ENCODE measurements at regions not wholly inside any gene's neighbourhood (a gene's known extent, or its start where the extent isn't known, plus 50 kb on each side); places are given as distances from the start of the nearest gene placed in this dataset.

- DNase-seq (ENCODE audit: low read depth): no peak
Observed at GRCh38 chr2:136572335-136572734, 193.0 kb upstream of the THSD7B start.

- no peak for DNase-seq (ENCODE audit: low read depth)
Observed at GRCh38 chr2:136557203-136557602, 208.1 kb upstream of the THSD7B start.

DNA sequence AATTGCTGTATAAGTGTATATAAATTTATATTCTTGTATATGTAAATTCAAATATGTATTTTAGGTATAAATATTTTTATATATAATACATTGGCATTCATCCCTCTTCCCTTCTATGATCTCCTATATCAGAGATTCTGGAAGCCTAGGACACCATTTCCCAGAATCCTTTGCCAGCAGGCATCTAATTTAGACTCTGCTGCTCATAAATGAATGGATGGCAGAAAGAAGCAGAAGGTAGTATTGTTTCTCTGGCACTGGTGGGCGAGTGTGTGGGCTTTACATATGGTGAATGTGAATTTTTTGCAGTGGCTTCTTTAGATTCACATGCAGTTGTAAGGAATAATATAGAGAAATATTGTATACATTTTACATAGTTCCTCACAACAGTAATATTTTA lies 215.2 kb upstream of the THSD7B start:
- no peak for DNase-seq (ENCODE audit: low read depth)

DNA sequence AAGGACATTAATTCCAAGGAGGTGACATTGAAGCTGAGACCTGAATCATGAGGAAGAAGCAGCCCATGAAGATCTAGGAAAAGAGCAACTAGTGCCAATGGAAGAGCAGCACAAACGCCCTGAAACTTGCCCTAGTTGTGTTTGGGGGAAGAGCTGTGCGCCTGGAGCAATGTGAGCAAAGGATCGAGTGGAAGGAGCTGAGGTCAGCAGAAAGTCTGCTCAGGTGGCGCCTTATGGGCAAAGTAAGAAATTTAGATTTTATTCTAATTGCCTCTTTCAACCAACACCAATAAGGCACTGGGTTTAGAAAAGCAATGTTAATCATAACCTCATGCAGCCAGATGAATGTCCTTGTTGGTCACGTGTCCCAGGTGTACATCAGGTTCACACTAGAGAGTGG lies 226.0 kb upstream of the THSD7B start:
- no peak for DNase-seq (ENCODE audit: low read depth)

- DNase-seq (ENCODE audit: low read depth): no peak
Observed at GRCh38 chr2:136538489-136538888, 226.9 kb upstream of the THSD7B start.

GRCh38 chr2:136534811-136535210 lies 230.5 kb upstream of the THSD7B start:
- DNase-seq (ENCODE audit: low read depth): no peak

- no peak for DNase-seq (ENCODE audit: low read depth)
Observed at GRCh38 chr2:136532171-136532570, 233.2 kb upstream of the THSD7B start.

- no peak for DNase-seq (ENCODE audit: low read depth)
Observed at GRCh38 chr2:136531731-136532130, 233.6 kb upstream of the THSD7B start.

- no peak for DNase-seq (ENCODE audit: low read depth)
Observed at GRCh38 chr2:136530146-136530545, 235.2 kb upstream of the THSD7B start.

DNA sequence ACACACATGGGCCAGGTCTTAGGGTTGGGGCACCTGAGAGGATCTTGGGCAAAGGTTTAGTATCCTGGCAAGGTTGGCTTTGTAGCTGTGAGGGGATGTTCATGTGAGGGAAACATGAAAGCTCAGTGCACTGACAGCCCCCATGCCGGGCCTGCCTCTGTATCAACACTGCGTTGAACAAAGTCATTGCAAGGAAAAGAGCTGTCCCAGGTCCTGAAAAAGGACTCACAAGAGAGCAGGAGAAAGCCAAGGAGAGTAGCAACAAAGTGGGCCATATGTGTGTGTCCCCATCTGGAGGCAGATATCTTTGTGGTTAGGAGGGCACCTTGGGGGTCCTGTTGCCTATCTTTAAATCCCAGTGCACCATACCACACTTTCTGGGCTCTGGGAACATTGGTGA lies 237.8 kb upstream of the THSD7B start:
- peak; percentile 9 for DNase-seq (ENCODE audit: low read depth)

DNA sequence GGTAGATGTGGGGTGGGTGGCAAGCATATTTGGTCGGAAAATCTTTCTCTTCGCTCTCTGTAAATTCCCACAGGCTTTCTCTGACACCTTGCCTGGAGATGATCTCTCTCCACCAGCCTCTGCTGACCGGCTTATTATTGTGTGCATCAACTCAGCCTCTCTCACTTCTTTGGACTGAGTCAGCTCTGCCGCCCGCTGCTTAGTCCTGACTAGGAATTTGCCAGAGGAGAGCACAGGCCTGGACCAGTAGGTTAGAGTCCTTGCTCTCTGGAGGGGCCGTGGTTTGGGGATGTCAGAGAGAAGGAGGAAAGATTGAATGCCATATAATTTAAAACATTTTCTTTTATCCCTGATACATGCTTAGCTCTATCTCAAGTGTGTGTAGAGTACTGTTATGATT lies 242.6 kb upstream of the THSD7B start:
- no peak for DNase-seq (ENCODE audit: low read depth)

GRCh38 chr2:136517716-136518115 lies 247.6 kb upstream of the THSD7B start:
- no peak for DNase-seq (ENCODE audit: low read depth)

GRCh38 chr2:136510244-136510643 lies 255.1 kb upstream of the THSD7B start:
- no peak for DNase-seq (ENCODE audit: low read depth)

DNA sequence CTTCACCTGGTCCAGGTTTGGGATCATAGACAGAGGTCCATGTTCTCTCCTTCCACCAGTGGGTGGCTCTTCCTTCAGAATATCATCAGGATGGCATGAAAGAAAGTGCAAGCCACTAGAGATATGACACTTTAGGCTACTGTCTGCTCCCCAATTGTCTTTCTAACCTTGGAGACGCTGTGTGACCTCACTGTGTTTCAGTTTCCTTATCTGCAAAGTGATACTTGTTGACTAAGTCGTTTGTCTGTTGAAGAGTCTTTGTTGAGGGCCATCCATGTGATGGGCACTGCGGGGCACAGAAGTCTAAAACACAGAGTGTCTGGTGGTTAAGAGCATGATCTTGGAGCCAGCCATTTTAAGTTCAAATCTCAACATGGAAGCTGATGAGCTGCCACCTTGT lies 259.9 kb upstream of the THSD7B start:
- DNase-seq (ENCODE audit: low read depth): no peak

- no peak for DNase-seq (ENCODE audit: low read depth)
Observed at GRCh38 chr2:136502660-136503059, 262.7 kb upstream of the THSD7B start.

GRCh38 chr2:136497709-136498108 lies 267.6 kb upstream of the THSD7B start:
- no peak for DNase-seq (ENCODE audit: low read depth)

GRCh38 chr2:136496966-136497365 lies 268.4 kb upstream of the THSD7B start:
- DNase-seq (ENCODE audit: low read depth): no peak

GRCh38 chr2:136495636-136496035 lies 269.7 kb upstream of the THSD7B start:
- DNase-seq (ENCODE audit: low read depth): no peak

DNA sequence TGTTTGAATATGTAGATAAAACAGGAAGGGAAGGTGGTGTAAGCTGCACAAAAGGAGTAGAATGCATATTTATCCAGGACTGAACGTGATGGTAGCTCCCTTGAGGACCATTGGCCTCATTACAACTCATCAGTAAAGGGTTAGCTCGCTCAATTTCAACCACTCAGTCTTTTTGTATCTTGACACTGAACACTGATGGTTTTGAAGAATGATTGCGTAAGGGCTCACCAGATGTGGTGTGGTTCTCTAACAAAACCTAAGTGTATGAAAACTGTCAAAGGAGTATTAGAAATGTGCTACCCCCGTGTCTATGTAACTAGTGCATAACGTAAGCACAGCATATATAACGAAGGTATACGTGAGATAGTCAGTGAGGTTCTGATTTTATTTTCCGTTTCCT lies 272.4 kb upstream of the THSD7B start:
- DNase-seq (ENCODE audit: low read depth): no peak

GRCh38 chr2:136490100-136490499 lies 275.2 kb upstream of the THSD7B start:
- no peak for DNase-seq (ENCODE audit: low read depth)

- DNase-seq (ENCODE audit: low read depth): no peak
Observed at GRCh38 chr2:136487421-136487820, 277.9 kb upstream of the THSD7B start.

DNA sequence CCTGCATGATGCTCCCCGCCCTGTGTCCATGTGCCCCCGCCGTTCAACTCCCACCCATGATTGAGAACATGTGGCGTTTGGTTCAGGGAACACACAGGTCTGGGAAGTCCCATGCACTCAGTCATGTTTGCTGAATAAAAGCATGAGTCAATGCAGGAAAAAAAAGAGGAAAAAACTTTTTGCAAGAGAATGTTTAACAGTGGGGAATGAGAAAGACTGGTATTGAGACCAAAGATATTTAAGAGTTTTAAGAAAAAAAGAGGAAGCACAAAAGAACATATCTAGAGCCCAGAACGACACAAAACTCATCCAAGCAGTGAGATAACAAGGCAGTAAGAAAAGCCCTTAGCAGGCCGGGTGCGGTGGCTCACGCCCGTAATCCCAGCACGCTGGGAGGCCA lies 279.2 kb upstream of the THSD7B start:
- no peak for DNase-seq (ENCODE audit: low read depth)

DNA sequence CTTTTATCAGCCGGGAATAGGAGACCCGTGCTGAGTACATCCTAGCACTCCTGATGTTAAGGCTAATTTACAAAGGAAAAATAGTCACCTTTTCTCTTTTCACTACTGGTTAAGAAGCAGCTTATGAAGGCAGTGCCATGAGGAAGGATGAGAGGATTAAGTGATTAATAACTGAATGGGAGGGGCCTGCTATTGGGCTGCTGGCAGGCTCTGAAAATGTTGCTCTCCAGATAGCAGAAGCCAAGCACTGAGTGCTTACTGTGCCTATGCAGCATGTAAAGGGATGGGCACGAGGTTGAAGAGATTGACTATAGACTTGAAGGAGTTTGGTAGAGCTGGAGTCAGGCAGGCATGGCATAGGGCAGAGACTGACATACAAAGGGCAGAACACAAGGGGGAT lies 282.4 kb upstream of the THSD7B start:
- no peak for DNase-seq (ENCODE audit: low read depth)

DNA sequence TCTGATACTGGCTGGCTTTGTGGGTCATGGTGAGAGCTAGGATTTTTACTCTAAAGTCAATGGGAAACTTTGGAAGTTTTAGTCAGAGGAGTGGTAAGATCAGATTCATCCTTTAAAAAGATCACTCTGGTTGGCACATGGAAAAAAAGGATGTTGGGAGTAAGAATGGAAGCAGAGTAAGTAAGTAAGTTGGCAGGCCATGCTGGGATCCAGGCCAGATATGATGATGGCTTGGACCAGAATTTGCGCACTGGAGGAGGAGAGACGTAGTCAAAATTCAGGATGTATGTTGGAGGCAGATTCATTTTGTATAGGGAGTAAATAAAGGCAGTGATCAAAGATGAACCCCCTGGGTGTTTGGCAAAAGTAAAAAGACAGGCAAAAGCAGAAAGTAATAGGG lies 283.3 kb upstream of the THSD7B start:
- DNase-seq (ENCODE audit: low read depth): no peak

DNA sequence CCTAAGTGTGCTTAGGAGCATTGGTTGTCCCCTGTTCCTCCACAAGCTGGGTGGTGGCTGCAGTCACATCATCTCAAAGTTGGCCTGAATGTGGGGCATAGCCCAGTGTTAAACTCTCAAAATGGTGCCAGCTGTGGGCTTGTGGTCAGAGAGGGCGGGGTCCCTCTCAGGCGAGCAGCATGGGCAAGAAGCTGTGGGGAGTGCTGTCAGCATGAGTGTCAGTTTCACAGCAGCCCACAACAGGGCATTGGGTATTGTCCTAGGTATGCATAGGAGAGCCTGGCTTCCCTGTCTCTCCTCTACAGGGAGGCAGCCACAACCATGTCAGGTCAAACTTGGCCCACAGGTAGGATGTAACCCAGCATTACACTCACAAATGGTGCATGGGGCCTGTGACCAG lies 285.6 kb upstream of the THSD7B start:
- DNase-seq (ENCODE audit: low read depth): no peak
